GM23338 (cell line): ENCODE measurements at regions not wholly inside any gene's neighbourhood (a gene's known extent, or its start where the extent isn't known, plus 50 kb on each side); places are given as distances from the start of the nearest gene placed in this dataset.

Experiments used
- ATAC-seq: fragments of 200-7000 bp; cut with Tn5 transposase; 3 replicates; pipeline ENCODE4 v1.9.1; 2020
- DNase-seq: peaks from one replicate; pipeline ENCODE4 v3.0.0-alpha.2; 2015; ENCODE audit warnings: low spot score
- H2AFZ ChIP-seq: fragments of 200-600 bp; sonication (generic); 2 replicates; pipeline ENCODE4 v1.8.0; 2016; ENCODE audit warnings: antibody characterized with exemption, mild to moderate bottlenecking, moderate library complexity
- H3F3A ChIP-seq: fragments of 200-600 bp; sonication (generic); replicated peaks from 2 replicates; pipeline ENCODE4 v1.8.0; 2017; ENCODE audit warnings: antibody characterized with exemption, mixed run types, low read depth
- H3K27ac ChIP-seq: fragments of 200-600 bp; sonication (generic); 2 replicates; pipeline ENCODE4 v1.6.1; 2016; ENCODE audit warnings: low read depth
- H3K27me3 ChIP-seq: fragments of 200-600 bp; sonication (generic); 2 replicates; pipeline ENCODE4 v1.8.0; 2016; ENCODE audit warnings: mild to moderate bottlenecking, mixed run types, moderate library complexity; ENCODE audit not compliant: insufficient read depth
- H3K36me3 ChIP-seq: fragments of 200-600 bp; sonication (generic); 2 replicates; pipeline ENCODE4 v1.8.0; 2016; ENCODE audit warnings: mild to moderate bottlenecking; ENCODE audit not compliant: insufficient read depth
- H3K4me1 ChIP-seq: fragments of 200-600 bp; sonication (generic); 2 replicates; pipeline ENCODE4 v1.8.0; 2016; ENCODE audit warnings: mild to moderate bottlenecking, moderate library complexity; ENCODE audit not compliant: insufficient read depth
- H3K4me2 ChIP-seq: fragments of 200-600 bp; sonication (generic); 2 replicates; pipeline ENCODE4 v1.7.1; 2017; ENCODE audit warnings: mixed run types
- H3K4me3 ChIP-seq: fragments of 200-600 bp; sonication (generic); 2 replicates; pipeline ENCODE4 v1.6.1; 2016; ENCODE audit warnings: mixed run types
- H3K79me2 ChIP-seq: fragments of 200-600 bp; sonication (generic); replicated peaks from 2 replicates; pipeline ENCODE4 v1.8.0; 2017; ENCODE audit warnings: mild to moderate bottlenecking; ENCODE audit not compliant: insufficient read depth
- H3K9me2 ChIP-seq: fragments of 200-600 bp; sonication (generic); 2 replicates; pipeline ENCODE4 v1.8.0; 2017; ENCODE audit not compliant: insufficient read depth
- H4K20me1 ChIP-seq: fragments of 200-600 bp; sonication (generic); replicated peaks from 2 replicates; pipeline ENCODE4 v1.8.0; 2017; ENCODE audit warnings: mild to moderate bottlenecking; ENCODE audit not compliant: insufficient read depth
- H3K27ac Mint-ChIP-seq: 2 replicates; pipeline ENCODE4 v1.8.0; 2020; ENCODE audit warnings: inconsistent platforms, mild to moderate bottlenecking, moderate library complexity, mixed read lengths
- H3K27me3 Mint-ChIP-seq: 3 replicates; pipeline ENCODE4 v1.8.0; 2022; ENCODE audit warnings: low read depth, mild to moderate bottlenecking, moderate library complexity, mixed read lengths, inconsistent platforms; ENCODE audit not compliant: insufficient read depth, poor library complexity
- H3K36me3 Mint-ChIP-seq: 3 replicates; pipeline ENCODE4 v1.8.0; 2021; ENCODE audit warnings: low read depth, mild to moderate bottlenecking, inconsistent platforms, moderate library complexity, mixed read lengths
- H3K4me1 Mint-ChIP-seq: 3 replicates; pipeline ENCODE4 v1.8.0; 2020; ENCODE audit warnings: mild to moderate bottlenecking, inconsistent platforms, mixed read lengths
- H3K4me3 Mint-ChIP-seq: 3 replicates; pipeline ENCODE4 v1.8.0; 2021; ENCODE audit warnings: moderate library complexity, mild to moderate bottlenecking, inconsistent platforms, mixed read lengths
- H3K9me3 Mint-ChIP-seq: 3 replicates; pipeline ENCODE4 v1.8.0; 2020; ENCODE audit warnings: moderate library complexity, mild to moderate bottlenecking, inconsistent platforms, mixed read lengths
- EZH2 ChIP-seq: fragments of 200-600 bp; sonication (generic); IDR thresholded peaks from one replicate; pipeline ENCODE4 v1.8.0; 2017; ENCODE audit warnings: antibody characterized with exemption, mild to moderate bottlenecking, low read depth; ENCODE audit not compliant: unreplicated experiment
- EZH2phosphoT487 ChIP-seq: fragments of 200-600 bp; sonication (generic); IDR thresholded peaks from one replicate; pipeline ENCODE4 v1.8.1; 2018; ENCODE audit warnings: antibody characterized with exemption; ENCODE audit not compliant: unreplicated experiment
- NANOG ChIP-seq: IDR thresholded peaks from 2 replicates; pipeline ENCODE4 v1.6.1; 2016; ENCODE audit warnings: antibody characterized with exemption, borderline replicate concordance
- POLR2AphosphoS5 ChIP-seq: IDR thresholded peaks from 2 replicates; pipeline ENCODE4 v1.6.1; 2016; ENCODE audit warnings: antibody characterized with exemption, low read depth
- REST ChIP-seq: IDR thresholded peaks from one replicate; pipeline ENCODE4 v1.6.1; 2018; ENCODE audit warnings: antibody characterized with exemption; ENCODE audit not compliant: unreplicated experiment
- ZNF114 ChIP-seq: fragments of 250-450 bp; sonication (Bioruptor Pico); IDR thresholded peaks from 2 replicates; pipeline ENCODE4 v1.5.0; 2020; ENCODE audit warnings: mild to moderate bottlenecking, moderate library complexity
- ZNF331 ChIP-seq: fragments of 250-450 bp; sonication (Bioruptor Pico); IDR thresholded peaks from 2 replicates; pipeline ENCODE4 v1.5.0; 2020; ENCODE audit warnings: low read depth, mild to moderate bottlenecking, moderate library complexity
- TF ChIP-seq, protein P1 (sequence below), 2 experiments: fragments of 200-600 bp in 1 of 2; sonication (generic) in 1 of 2; conservative IDR thresholded peaks; 2 replicates each; pipeline versions ENCODE4 v1.5.1 to v1.6.1; 2016 to 2017; ENCODE audit warnings: antibody characterized with exemption in 2 of 2, low read depth in 2 of 2, mild to moderate bottlenecking in 2 of 2, moderate library complexity in 1 of 2
- TF ChIP-seq, protein P2 (sequence below): fragments of 250-450 bp; sonication (Bioruptor Pico); IDR thresholded peaks from 2 replicates; pipeline ENCODE4 v1.5.0; 2020; ENCODE audit warnings: mild to moderate bottlenecking, moderate library complexity
- TF ChIP-seq, protein P3 (sequence below): IDR thresholded peaks from 2 replicates; pipeline ENCODE4 v1.6.1; 2016; ENCODE audit warnings: antibody characterized with exemption

DNA sequence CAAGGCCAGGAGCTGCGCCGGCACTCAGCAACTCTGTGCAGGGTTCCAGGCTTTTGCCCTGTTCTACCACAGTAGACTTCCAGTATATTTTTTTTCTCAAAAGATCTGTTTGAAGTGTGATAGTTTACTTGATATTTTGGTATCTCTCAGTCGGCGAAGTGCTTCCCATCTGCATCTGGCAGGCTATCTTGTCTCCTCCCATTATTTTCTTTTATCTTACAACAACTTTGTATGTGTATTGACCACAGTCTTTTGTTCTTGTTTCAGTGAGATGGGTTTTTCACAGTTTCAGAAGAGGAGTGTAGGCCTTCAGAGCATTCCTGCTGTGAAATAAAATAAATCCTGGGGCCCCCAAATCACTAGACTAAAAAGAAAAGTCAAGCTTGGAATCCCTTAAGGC is 292.9 kb downstream of the PTGER3 start (continued):
- no peak for TF ChIP-seq REST
- TF ChIP-seq, protein P1, sequence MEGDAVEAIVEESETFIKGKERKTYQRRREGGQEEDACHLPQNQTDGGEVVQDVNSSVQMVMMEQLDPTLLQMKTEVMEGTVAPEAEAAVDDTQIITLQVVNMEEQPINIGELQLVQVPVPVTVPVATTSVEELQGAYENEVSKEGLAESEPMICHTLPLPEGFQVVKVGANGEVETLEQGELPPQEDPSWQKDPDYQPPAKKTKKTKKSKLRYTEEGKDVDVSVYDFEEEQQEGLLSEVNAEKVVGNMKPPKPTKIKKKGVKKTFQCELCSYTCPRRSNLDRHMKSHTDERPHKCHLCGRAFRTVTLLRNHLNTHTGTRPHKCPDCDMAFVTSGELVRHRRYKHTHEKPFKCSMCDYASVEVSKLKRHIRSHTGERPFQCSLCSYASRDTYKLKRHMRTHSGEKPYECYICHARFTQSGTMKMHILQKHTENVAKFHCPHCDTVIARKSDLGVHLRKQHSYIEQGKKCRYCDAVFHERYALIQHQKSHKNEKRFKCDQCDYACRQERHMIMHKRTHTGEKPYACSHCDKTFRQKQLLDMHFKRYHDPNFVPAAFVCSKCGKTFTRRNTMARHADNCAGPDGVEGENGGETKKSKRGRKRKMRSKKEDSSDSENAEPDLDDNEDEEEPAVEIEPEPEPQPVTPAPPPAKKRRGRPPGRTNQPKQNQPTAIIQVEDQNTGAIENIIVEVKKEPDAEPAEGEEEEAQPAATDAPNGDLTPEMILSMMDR (conservative IDR thresholded peaks at IDR 0.05; ENCODE audit: low read depth in 2 of 2), result no peak

GRCh38 chr1:70760154-70760553 is 287.5 kb downstream of the PTGER3 start:
- H3K36me3 Mint-ChIP-seq, result no peaks in the 10 kb centered on the region

DNA sequence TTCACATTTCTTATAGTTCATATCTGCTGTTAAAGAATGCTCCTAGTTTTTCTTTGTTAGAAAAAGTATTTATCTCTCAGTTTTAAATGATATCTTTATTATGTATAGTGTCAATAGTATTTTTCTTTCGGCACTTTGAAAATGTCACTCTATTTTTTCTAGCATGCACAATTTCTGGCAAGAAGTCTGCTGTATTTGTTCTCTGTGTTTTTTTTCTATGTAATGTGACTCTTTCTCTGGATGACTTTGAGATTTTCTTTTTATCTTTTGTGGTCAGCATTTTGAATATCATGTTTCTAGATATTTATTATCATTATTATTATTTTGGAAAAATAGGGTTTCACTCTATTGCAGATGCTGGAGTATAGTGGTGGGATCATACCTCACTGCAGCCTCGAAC is 285.2 kb downstream of the PTGER3 start:
- Histone ChIP-seq H3K27me3 (no peaks in the 10 kb centered on the region), H3F3A (no peaks in the 10 kb centered on the region), H3K9me2 (no peaks in the 10 kb centered on the region), H3K36me3 (no peaks in the 10 kb centered on the region), H3K4me2 (no peak overlapping the region), H4K20me1 (no peaks in the 10 kb centered on the region), H2AFZ (no peak overlapping the region), H3K4me1 (no peaks in the 10 kb centered on the region), H3K4me3 (no peak overlapping the region), H3K79me2 (no peaks in the 10 kb centered on the region), H3K27ac (no peak overlapping the region)
- H3K4me3 Mint-ChIP-seq, result no peak overlapping the region
- no peak for ATAC-seq
- H3K9me3 Mint-ChIP-seq, result no peaks in the 10 kb centered on the region
- H3K27me3 Mint-ChIP-seq, result no peaks in the 10 kb centered on the region
- no peaks in the 10 kb centered on the region for H3K36me3 Mint-ChIP-seq
- H3K27ac Mint-ChIP-seq, result no peak overlapping the region
- H3K4me1 Mint-ChIP-seq, result no peaks in the 10 kb centered on the region
- DNase-seq, result no peak
- TF ChIP-seq EZH2phosphoT487, result no peak
- TF ChIP-seq, protein P2, sequence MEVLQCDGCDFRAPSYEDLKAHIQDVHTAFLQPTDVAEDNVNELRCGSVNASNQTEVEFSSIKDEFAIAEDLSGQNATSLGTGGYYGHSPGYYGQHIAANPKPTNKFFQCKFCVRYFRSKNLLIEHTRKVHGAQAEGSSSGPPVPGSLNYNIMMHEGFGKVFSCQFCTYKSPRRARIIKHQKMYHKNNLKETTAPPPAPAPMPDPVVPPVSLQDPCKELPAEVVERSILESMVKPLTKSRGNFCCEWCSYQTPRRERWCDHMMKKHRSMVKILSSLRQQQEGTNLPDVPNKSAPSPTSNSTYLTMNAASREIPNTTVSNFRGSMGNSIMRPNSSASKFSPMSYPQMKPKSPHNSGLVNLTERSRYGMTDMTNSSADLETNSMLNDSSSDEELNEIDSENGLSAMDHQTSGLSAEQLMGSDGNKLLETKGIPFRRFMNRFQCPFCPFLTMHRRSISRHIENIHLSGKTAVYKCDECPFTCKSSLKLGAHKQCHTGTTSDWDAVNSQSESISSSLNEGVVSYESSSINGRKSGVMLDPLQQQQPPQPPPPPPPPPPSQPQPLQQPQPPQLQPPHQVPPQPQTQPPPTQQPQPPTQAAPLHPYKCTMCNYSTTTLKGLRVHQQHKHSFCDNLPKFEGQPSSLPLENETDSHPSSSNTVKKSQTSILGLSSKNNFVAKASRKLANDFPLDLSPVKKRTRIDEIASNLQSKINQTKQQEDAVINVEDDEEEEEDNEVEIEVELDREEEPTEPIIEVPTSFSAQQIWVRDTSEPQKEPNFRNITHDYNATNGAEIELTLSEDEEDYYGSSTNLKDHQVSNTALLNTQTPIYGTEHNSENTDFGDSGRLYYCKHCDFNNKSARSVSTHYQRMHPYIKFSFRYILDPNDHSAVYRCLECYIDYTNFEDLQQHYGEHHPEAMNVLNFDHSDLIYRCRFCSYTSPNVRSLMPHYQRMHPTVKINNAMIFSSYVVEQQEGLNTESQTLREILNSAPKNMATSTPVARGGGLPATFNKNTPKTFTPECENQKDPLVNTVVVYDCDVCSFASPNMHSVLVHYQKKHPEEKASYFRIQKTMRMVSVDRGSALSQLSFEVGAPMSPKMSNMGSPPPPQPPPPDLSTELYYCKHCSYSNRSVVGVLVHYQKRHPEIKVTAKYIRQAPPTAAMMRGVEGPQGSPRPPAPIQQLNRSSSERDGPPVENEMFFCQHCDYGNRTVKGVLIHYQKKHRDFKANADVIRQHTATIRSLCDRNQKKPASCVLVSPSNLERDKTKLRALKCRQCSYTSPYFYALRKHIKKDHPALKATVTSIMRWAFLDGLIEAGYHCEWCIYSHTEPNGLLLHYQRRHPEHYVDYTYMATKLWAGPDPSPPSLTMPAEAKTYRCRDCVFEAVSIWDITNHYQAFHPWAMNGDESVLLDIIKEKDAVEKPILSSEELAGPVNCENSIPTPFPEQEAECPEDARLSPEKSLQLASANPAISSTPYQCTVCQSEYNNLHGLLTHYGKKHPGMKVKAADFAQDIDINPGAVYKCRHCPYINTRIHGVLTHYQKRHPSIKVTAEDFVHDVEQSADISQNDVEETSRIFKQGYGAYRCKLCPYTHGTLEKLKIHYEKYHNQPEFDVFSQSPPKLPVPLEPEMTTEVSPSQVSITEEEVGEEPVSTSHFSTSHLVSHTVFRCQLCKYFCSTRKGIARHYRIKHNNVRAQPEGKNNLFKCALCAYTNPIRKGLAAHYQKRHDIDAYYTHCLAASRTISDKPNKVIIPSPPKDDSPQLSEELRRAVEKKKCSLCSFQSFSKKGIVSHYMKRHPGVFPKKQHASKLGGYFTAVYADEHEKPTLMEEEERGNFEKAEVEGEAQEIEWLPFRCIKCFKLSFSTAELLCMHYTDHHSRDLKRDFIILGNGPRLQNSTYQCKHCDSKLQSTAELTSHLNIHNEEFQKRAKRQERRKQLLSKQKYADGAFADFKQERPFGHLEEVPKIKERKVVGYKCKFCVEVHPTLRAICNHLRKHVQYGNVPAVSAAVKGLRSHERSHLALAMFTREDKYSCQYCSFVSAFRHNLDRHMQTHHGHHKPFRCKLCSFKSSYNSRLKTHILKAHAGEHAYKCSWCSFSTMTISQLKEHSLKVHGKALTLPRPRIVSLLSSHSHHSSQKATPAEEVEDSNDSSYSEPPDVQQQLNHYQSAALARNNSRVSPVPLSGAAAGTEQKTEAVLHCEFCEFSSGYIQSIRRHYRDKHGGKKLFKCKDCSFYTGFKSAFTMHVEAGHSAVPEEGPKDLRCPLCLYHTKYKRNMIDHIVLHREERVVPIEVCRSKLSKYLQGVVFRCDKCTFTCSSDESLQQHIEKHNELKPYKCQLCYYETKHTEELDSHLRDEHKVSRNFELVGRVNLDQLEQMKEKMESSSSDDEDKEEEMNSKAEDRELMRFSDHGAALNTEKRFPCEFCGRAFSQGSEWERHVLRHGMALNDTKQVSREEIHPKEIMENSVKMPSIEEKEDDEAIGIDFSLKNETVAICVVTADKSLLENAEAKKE, result no peak

More at GRCh38 chr1:70760154-70760553, 287.5 kb downstream of the PTGER3 start:
- H3K4me3 ChIP-seq, result no peak overlapping the region
- H3K36me3 ChIP-seq, result no peaks in the 10 kb centered on the region
- no peak overlapping the region for H2AFZ ChIP-seq
- DNase-seq, result no peak
- Mint-ChIP-seq H3K4me3 (no peak overlapping the region), H3K27me3 (no peaks in the 10 kb centered on the region), H3K4me1 (no peaks in the 10 kb centered on the region), H3K27ac (no peak overlapping the region), H3K9me3 (no peaks in the 10 kb centered on the region)
- no peak overlapping the region for H3K4me2 ChIP-seq
- H3K27me3 ChIP-seq, result no peaks in the 10 kb centered on the region
- no peaks in the 10 kb centered on the region for H4K20me1 ChIP-seq
- no peaks in the 10 kb centered on the region for H3K79me2 ChIP-seq
- H3K4me1 ChIP-seq, result no peaks in the 10 kb centered on the region
- no peak overlapping the region for H3K27ac ChIP-seq
- TF ChIP-seq EZH2 (no peak), ZNF331 (CRISPR knock-in tag) (no peak), NANOG (no peak), ZNF114 (CRISPR knock-in tag) (no peak), POLR2AphosphoS5 (no peak)
- TF ChIP-seq, protein P3, sequence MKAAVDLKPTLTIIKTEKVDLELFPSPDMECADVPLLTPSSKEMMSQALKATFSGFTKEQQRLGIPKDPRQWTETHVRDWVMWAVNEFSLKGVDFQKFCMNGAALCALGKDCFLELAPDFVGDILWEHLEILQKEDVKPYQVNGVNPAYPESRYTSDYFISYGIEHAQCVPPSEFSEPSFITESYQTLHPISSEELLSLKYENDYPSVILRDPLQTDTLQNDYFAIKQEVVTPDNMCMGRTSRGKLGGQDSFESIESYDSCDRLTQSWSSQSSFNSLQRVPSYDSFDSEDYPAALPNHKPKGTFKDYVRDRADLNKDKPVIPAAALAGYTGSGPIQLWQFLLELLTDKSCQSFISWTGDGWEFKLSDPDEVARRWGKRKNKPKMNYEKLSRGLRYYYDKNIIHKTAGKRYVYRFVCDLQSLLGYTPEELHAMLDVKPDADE, result no peak
- no peaks in the 10 kb centered on the region for H3F3A ChIP-seq
- no peak for ATAC-seq
- no peaks in the 10 kb centered on the region for H3K9me2 ChIP-seq
